Heart left ventricle (tissue), 16 donors: ENCODE measurements at regions not wholly inside any gene's neighbourhood (a gene's known extent, or its start where the extent isn't known, plus 50 kb on each side); places are given as distances from the start of the nearest gene placed in this dataset.

Source experiments
- ATAC-seq, 4 donors: fragments of 200-7000 bp; cut with Tn5 transposase; one replicate each; pipeline ENCODE4 v1.9.1; 2020 to 2022; ENCODE audit warnings: moderate library complexity in 4 of 4, mild to moderate bottlenecking in 3 of 4, moderate number of reproducible peaks in 1 of 4
- DNase-seq, 5 donors: peaks; one replicate each; pipeline ENCODE4 v3.0.0-alpha.2; 2020
- H3K27ac ChIP-seq, 12 donors: fragments of 200-600 bp; sonication (generic) in 4 of 12; one replicate each; pipeline versions ENCODE4 v1.5.0 to v1.8.0; 2016 to 2022; ENCODE audit warnings: mild to moderate bottlenecking in 2 of 12
- H3K27me3 ChIP-seq, 9 donors: fragments of 200-600 bp; sonication (generic) in 2 of 9; one replicate each; pipeline versions ENCODE4 v1.5.1 to v1.8.0; 2016 to 2022; ENCODE audit warnings: mild to moderate bottlenecking in 3 of 9
- H3K36me3 ChIP-seq, 9 donors: fragments of 200-600 bp; sonication (generic) in 2 of 9; one replicate each; pipeline versions ENCODE4 v1.5.0 to v1.8.0; 2018 to 2022; ENCODE audit warnings: mild to moderate bottlenecking in 2 of 9
- H3K4me1 ChIP-seq, 12 donors: fragments of 200-600 bp; sonication (generic) in 4 of 12; one replicate each; pipeline versions ENCODE4 v1.5.0 to v1.8.0; 2016 to 2022; ENCODE audit warnings: mild to moderate bottlenecking in 3 of 12
- H3K4me3 ChIP-seq, 12 donors: fragments of 200-600 bp; sonication (generic) in 4 of 12; one replicate each; pipeline versions ENCODE4 v1.5.0 to v1.8.0; 2017 to 2022; ENCODE audit warnings: mild to moderate bottlenecking in 9 of 12, moderate library complexity in 4 of 12
- H3K9me3 ChIP-seq, 12 donors: fragments of 200-600 bp; sonication (generic) in 4 of 12; one replicate each; pipeline versions ENCODE4 v1.5.0 to v1.8.0; 2016 to 2022; ENCODE audit warnings: mild to moderate bottlenecking in 1 of 12
- POLR2A ChIP-seq, 2 donors: fragments of 450-650 bp; IDR thresholded peaks; one replicate each; pipeline ENCODE4 v1.6.1; 2017; ENCODE audit warnings: antibody characterized with exemption in 2 of 2, mild to moderate bottlenecking in 2 of 2, moderate library complexity in 2 of 2
- WGBS, 4 donors: extraction: QIAGEN DNeasy Blood & Tissue Kit in 2 of 4; methylation state at CpG; one replicate each; pipeline versions ENCODE4 v1.1.5 to v1.1.7; 2013 to 2018; 5-methylcytosine and 5-hydroxymethylcytosine counted together
- intact Hi-C, 10 donors: fragments of 100-400 bp; cut with DNase I; formaldehyde crosslinking; loops; one replicate each; pipeline versions ENCODE4 v1.11.1 to v1.14.2; 2022
- TF ChIP-seq, protein P1 (sequence below), 12 donors: fragments of 200-600 bp; sonication (generic) in 4 of 12; IDR thresholded peaks; one replicate each; pipeline versions ENCODE4 v1.5.0 to v1.8.0; 2018 to 2022; ENCODE audit warnings: antibody characterized with exemption in 12 of 12, mild to moderate bottlenecking in 5 of 12
- donor health status: ischemic (EF 13 %, LVEDD 7.1; RV severe dilation, severe dysfunction).
- donor health status: healthy with polysubstance abuse.
- donor health status: DM: no; HTN: yes; CAD: no.
- donor health status: DM: no; HTN: no; CAD: no.
- donor health status: ischemic (EF 25% LVEDD 6.9; RV normal size, moderate dysfunction).
- donor health status: ischemic (EF 25% LVEDD 5.7; RV mildly dilated, moderate dysfunction).
- donor health status: healthy.
- donor health status: DM: yes; HTN: yes; CAD: no.
- donor health status: ischemic (EF 35%, LVEDD 5.7; RV mildly dilated, moderate dysfunction).
- donor health status: nonischemic (EF 11% LVEDD 7.7; RV severe dilation, severe dysfunction).
- donor health status: DM: yes; HTN: yes; CAD: no.
- donor health status: PGD.
- donor health status: ischemic (EF 29% LVEDD 5.4; RV normal size, mild dysfunction).
- donor health status: nonischemic (EF 23%, LVEDD 6.1; RV moderate dilation, normal function).

GRCh38 chr5:135629666-135630065 lies 50.9 kb upstream of the CXCL14 start:
- TF ChIP-seq POLR2A (IDR thresholded peaks at IDR 0.05), result no peak
- TF ChIP-seq, protein P1, sequence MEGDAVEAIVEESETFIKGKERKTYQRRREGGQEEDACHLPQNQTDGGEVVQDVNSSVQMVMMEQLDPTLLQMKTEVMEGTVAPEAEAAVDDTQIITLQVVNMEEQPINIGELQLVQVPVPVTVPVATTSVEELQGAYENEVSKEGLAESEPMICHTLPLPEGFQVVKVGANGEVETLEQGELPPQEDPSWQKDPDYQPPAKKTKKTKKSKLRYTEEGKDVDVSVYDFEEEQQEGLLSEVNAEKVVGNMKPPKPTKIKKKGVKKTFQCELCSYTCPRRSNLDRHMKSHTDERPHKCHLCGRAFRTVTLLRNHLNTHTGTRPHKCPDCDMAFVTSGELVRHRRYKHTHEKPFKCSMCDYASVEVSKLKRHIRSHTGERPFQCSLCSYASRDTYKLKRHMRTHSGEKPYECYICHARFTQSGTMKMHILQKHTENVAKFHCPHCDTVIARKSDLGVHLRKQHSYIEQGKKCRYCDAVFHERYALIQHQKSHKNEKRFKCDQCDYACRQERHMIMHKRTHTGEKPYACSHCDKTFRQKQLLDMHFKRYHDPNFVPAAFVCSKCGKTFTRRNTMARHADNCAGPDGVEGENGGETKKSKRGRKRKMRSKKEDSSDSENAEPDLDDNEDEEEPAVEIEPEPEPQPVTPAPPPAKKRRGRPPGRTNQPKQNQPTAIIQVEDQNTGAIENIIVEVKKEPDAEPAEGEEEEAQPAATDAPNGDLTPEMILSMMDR (IDR thresholded peaks at IDR 0.05), result no peak
- DNase-seq (no peak), ATAC-seq (no peak)
- intact Hi-C loops, result no loop called here
- WGBS, 4 donors, result 67 to 85% (median 83%) methylated on average over 4 of the region's 4 CpGs
- H3K9me3 ChIP-seq, result no peaks in the 10 kb centered on the region
- no peak overlapping the region for H3K4me3 ChIP-seq
- no peaks in the 10 kb centered on the region for H3K4me1 ChIP-seq
- H3K27me3 ChIP-seq, result peaks cover 0 to 4% (median 0%) of the 10 kb centered on the region in 9 donors
- H3K27ac ChIP-seq, result no peak overlapping the region
- no peaks in the 10 kb centered on the region for H3K36me3 ChIP-seq

GRCh38 chr5:135628771-135629563 lies 50.2 kb upstream of the CXCL14 start:
- Histone ChIP-seq H3K27ac (no peak overlapping the region), H3K36me3 (no peaks in the 10 kb centered on the region), H3K27me3 (no peaks in the 10 kb centered on the region), H3K9me3 (no peaks in the 10 kb centered on the region), H3K4me1 (no peaks in the 10 kb centered on the region), H3K4me3 (no peak overlapping the region)
- 61 to 70% (median 67%) methylated on average over 7 of the region's 7 CpGs for WGBS, 4 donors
- TF ChIP-seq, protein P1 (IDR thresholded peaks at IDR 0.05), result no peak
- no peak for TF ChIP-seq POLR2A (IDR thresholded peaks at IDR 0.05)
- no peak for ATAC-seq
- intact Hi-C loops, result no loop called here
- DNase-seq, result no peak
